C4-2B (cell line): ENCODE measurements at regions not wholly inside any gene's neighbourhood (a gene's known extent, or its start where the extent isn't known, plus 50 kb on each side); places are given as distances from the start of the nearest gene placed in this dataset.

Experiments
- CTCF ChIP-seq: fragments of 450-650 bp; conservative IDR thresholded peaks from 2 replicates; pipeline ENCODE4 v1.5.1; 2017; ENCODE audit warnings: mild to moderate bottlenecking
- ZFX ChIP-seq: fragments of 450-650 bp; IDR thresholded peaks from 2 replicates; pipeline ENCODE4 v1.6.1; 2017

DNA sequence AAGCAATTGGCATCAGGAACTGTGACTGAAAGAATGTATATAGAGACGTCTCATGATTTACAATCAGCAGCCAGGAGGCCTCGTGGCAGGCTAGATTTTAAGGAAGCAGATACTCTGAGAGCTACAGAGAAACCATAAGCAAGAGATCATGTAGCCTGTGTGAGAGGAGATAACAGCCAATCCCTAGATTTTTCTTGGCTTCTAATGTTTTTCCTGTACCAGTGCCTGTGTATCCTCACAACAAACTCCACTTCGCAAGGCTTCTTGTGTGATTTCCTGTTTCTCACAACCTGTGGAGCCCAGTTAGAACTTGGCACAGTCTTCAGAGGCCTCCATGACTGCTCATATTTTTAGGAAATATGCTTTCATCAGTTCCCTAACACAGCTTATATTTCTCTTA, 147.9 kb downstream of the PTCHD1 start:
- TF ChIP-seq CTCF (no peak), ZFX (no peak)
